Kidney tubule cell (primary cell): ENCODE measurements at regions not wholly inside any gene's neighbourhood (a gene's known extent, or its start where the extent isn't known, plus 50 kb on each side); places are given as distances from the start of the nearest gene placed in this dataset.

Experiments used
- DNase-seq: peaks from one replicate; pipeline ENCODE4 v3.0.0-alpha.2; 2018; ENCODE audit warnings: low spot score

DNA sequence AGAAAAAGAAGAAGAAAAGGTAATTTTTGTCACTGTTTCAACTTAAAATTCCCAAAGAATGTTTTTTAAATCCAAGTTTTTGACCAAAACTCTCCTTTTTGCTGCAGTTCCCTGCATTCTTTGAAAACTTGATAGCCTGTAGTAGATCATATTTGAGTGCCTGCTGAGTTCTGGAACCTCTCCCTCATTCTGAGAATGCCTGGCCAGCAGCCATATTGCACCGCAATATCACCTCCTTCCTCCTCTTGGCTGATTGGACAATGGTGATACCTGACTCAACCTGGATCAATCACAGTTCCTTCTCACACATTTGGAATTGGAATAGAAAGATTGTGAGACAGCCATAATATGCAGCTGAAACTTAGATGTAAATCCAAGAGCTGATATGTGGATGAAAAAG is 97.6 kb upstream of the GAP43 start:
- DNase-seq = no peak

GRCh38 chr3:115533218-115533617 is 90.1 kb upstream of the GAP43 start:
- DNase-seq = no peak

DNA sequence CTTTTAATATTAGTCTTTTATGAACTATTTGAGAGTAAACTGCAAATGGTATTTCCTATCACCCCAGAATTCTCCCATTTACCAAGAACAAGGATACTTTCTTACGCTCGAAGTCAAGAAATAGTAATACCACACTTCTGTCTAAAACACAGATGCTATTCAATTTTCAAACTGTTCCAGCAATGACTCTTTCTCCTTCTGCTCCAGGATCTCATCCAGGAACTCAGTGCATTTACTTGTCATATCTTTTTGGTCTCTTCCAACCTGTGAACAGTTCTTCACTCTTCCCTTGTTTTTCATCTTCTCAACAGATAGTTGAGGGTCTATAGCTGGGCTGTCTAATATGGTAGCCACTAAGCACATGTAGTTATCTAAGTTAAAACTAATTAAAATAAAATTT is 87.1 kb upstream of the GAP43 start:
- DNase-seq = no peak

- DNase-seq = peak; percentile 27
These were observed 85.6 kb upstream of the GAP43 start for GRCh38 chr3:115537669-115538068.

DNA sequence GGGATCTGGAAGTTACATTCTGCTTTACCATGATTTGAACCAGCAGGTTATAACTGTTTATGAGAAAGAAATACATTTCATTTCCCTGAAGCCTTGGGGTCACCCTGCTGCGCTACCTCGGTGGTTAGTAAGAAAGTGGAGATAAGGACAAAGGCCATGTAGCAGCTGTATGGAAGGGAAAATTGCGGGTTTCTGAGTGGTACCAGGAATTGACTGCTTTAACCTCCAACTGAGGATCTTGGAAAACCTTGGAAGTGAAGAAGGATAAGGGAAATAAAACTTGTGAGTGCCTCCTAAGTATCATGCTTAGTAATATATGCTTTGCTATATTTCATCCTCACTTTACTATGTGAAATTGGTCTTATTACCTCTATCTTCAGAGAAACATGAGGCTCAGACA is 76.1 kb upstream of the GAP43 start:
- no peak for DNase-seq

- DNase-seq = no peak
These were observed 74.7 kb upstream of the GAP43 start for GRCh38 chr3:115548611-115549010.

- DNase-seq = no peak
These were observed 74.2 kb upstream of the GAP43 start for GRCh38 chr3:115549071-115549470.

DNA sequence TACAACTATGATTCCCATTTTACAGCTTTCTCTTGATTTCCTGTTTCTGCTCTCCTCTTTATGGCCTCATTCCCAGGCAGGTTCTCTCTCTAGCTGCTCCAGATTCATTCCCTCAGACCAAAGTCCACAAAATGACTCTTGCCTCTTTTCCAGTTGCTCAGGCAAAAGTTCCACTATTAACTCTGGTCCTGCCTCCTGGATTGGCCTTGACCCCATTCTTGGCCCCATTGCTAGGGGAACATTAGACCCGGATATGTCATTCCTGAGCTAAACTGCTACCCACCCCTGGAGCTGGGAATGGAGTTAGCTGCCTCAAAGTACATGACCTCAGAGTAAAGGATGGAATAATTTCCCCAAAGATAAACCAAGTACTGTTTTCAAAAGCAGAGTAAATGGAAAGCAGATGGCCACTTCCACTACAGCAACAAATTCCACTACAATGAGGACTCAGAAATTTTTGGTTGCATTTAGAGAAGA is 73.0 kb upstream of the GAP43 start:
- no peak for DNase-seq

- no peak for DNase-seq
These were observed 72.3 kb upstream of the GAP43 start for GRCh38 chr3:115551016-115551415.

DNA sequence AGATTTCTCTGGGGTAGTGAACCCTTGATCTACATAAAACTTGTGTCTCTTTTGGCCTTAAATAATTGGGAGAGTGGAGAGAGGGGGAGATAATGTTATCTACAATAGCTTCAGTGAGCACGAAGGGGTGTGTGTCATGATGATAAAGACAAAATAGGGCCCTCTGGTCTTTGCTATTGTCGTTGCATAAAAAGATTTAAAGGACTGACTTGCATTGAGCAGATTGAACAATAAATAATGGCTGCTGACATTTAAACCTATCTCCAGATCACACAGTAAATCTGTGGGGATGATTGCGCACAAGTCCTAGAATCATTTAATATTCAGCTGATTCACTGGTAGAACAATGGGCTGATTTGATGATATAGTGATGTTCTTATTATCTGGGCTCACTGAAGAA is 71.3 kb upstream of the GAP43 start:
- no peak for DNase-seq

GRCh38 chr3:115553796-115554486 is 69.4 kb upstream of the GAP43 start:
- DNase-seq = no peak

DNA sequence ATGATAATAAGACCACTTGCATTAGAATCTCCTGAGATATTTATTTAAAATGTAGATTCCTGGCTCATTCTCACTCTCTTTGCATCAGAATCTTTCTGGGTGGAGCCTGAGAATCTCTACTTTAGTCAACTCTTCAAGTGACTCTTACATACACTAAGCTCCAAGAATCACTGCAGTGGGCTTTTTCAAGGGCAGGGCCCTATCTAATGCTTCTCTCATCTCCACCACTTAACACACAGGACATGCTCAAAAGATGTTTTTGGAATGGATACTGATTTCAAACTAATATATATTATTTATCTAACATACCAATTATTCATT is 68.9 kb upstream of the GAP43 start:
- DNase-seq = no peak

- DNase-seq = no peak
These were observed 60.6 kb upstream of the GAP43 start for GRCh38 chr3:115562636-115563267.

DNA sequence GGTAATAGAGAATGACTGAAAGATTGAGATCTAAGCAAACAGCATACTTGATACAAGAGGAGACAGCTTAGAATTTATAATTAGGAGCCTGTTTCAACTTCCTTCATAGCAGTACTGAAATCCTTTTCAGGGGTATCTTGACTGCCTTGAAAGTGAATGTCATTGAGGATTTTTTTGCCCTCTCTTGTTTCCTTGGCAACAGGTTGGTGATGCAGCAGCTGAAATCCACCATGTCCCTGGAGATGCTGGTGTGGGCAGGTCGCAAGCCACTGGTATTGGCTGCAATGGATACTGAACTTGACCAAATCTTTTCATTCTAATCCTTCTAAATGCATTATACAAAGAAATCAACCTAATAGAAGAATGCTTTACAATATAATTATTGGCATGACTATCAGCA is 59.3 kb upstream of the GAP43 start:
- DNase-seq = no peak

DNA sequence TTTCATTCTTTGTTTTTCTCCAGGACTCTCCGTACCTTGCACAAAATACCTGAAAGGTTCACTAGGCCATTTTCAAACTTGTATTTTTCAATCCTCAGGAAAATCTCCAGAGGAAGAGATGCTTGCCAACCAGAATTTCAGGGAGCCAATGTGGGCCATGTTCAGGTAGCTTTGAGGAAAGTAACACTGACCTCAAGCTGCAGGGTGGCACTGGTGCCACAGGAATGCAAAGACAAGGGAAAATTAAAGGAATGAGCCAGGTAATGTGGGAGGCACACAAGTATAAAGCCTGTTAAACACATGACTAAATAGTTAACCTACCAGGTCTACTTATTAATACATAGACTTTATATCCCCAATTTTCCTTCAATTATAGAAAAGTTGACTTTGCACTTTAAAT is 51.9 kb upstream of the GAP43 start:
- no peak for DNase-seq
